SK-N-SH (cell line): ENCODE measurements at regions not wholly inside any gene's neighbourhood (a gene's known extent, or its start where the extent isn't known, plus 50 kb on each side); places are given as distances from the start of the nearest gene placed in this dataset.

Experiments
- CTCF ChIA-PET: fragments of 300-600, 350-600 bp; formaldehyde crosslinking; extraction: SDS; loops from one replicate; lab custom pipeline; 2021; lab: Yijun Ruan, JAX
- POLR2A ChIA-PET: fragments of 350-600 bp; sonication (Branson Sonifier 250); formaldehyde crosslinking; extraction: SDS; loops from one replicate; lab custom pipeline; 2020; ENCODE audit warnings: antibody characterized with exemption, inconsistent platforms; lab: Yijun Ruan, JAX
- DNase-seq: peaks from one replicate; pipeline ENCODE4 v3.0.0; 2012
- H2AFZ ChIP-seq: fragments of 200-600 bp; sonication (generic); 2 replicates; pipeline ENCODE4 v1.8.1; 2016; ENCODE audit warnings: antibody characterized with exemption, mild to moderate bottlenecking, low read depth
- H3F3A ChIP-seq: fragments of 200-600 bp; sonication (generic); replicated peaks from 2 replicates; pipeline ENCODE3; 2016; ENCODE audit warnings: antibody characterized with exemption, mild to moderate bottlenecking; ENCODE audit not compliant: insufficient read depth
- H3K27ac ChIP-seq, 2 experiments: fragments of 200-500 bp in 1 of 2; fragments of 200-600 bp in 1 of 2; sonication (Bioruptor generic) in 1 of 2; sonication (generic), shearing (Covaris generic) in 1 of 2; 2 replicates each; pipeline versions ENCODE4 v1.5.1 to v1.6.1; 2014 to 2016; ENCODE audit warnings: low read depth in 2 of 2, inconsistent platforms in 1 of 2, low read length in 1 of 2, mild to moderate bottlenecking in 1 of 2, mixed read lengths in 1 of 2
- H3K27me3 ChIP-seq: fragments of 200-600 bp; sonication (generic), shearing (Covaris generic); 2 replicates; pipeline ENCODE4 v1.6.1; 2016; ENCODE audit warnings: mixed run types; ENCODE audit not compliant: insufficient read depth
- H3K36me3 ChIP-seq, 2 experiments: fragments of 200-500 bp in 1 of 2; fragments of 200-600 bp in 1 of 2; sonication (Bioruptor generic) in 1 of 2; sonication (generic) in 1 of 2; replicated peaks in 1 of 2; 2 replicates each; pipeline versions ENCODE3 to v1.5.1; 2014 to 2016; ENCODE audit warnings: low read length in 1 of 2, mild to moderate bottlenecking in 1 of 2; ENCODE audit not compliant: insufficient read depth in 2 of 2, control insufficient read depth in 1 of 2
- H3K4me1 ChIP-seq, 2 experiments: fragments of 200-500 bp in 1 of 2; fragments of 200-600 bp in 1 of 2; sonication (Bioruptor generic) in 1 of 2; sonication (generic), shearing (Covaris generic) in 1 of 2; 2 replicates each; pipeline versions ENCODE4 v1.5.1 to v1.6.1; 2014 to 2016; ENCODE audit warnings: low read depth in 1 of 2, low read length in 1 of 2, mixed run types in 1 of 2; ENCODE audit not compliant: insufficient read depth in 2 of 2, control insufficient read depth in 1 of 2
- H3K4me2 ChIP-seq: fragments of 200-600 bp; sonication (generic), shearing (Covaris generic); 2 replicates; pipeline ENCODE4 v1.6.1; 2017; ENCODE audit warnings: mixed run types
- H3K4me3 ChIP-seq, 2 experiments: fragments of 200-500 bp in 1 of 2; fragments of 200-600 bp in 1 of 2; sonication (Bioruptor generic) in 1 of 2; sonication (generic), shearing (Covaris generic) in 1 of 2; 2 replicates each; pipeline versions ENCODE4 v1.5.1 to v1.8.1; 2014 to 2016; ENCODE audit warnings: low read depth in 2 of 2, inconsistent platforms in 1 of 2, low read length in 1 of 2, mild to moderate bottlenecking in 1 of 2, mixed read lengths in 1 of 2, moderate library complexity in 1 of 2
- H3K79me2 ChIP-seq: fragments of 200-600 bp; sonication (generic); 2 replicates; pipeline ENCODE4 v1.8.1; 2017; ENCODE audit warnings: mild to moderate bottlenecking; ENCODE audit not compliant: insufficient read depth
- H3K9ac ChIP-seq: fragments of 200-600 bp; sonication (generic); 2 replicates; pipeline ENCODE4 v1.6.1; 2017; ENCODE audit warnings: mixed run types
- H3K9me2 ChIP-seq: fragments of 200-600 bp; sonication (generic); 2 replicates; pipeline ENCODE4 v1.6.1; 2017; ENCODE audit warnings: mixed run types
- H3K9me3 ChIP-seq: fragments of 200-600 bp; sonication (generic); 2 replicates; pipeline ENCODE4 v1.6.1; 2017; ENCODE audit warnings: mixed run types, mild to moderate bottlenecking, moderate library complexity
- H4K20me1 ChIP-seq: fragments of 200-600 bp; sonication (generic); 2 replicates; pipeline ENCODE4 v1.6.1; 2017; ENCODE audit warnings: mild to moderate bottlenecking, mixed run types; ENCODE audit not compliant: insufficient read depth
- CHD2 ChIP-seq: fragments of 150-350 bp; IDR thresholded peaks from 2 replicates; pipeline ENCODE4 v1.6.1; 2018; ENCODE audit warnings: low read length; ENCODE audit not compliant: partially characterized antibody
- CTCF ChIP-seq: fragments of 200-600 bp; sonication (generic); IDR thresholded peaks from 2 replicates; pipeline ENCODE4 v1.6.1; 2017; ENCODE audit warnings: antibody characterized with exemption, mild to moderate bottlenecking, moderate library complexity
- RFX5 ChIP-seq: IDR thresholded peaks from 2 replicates; pipeline ENCODE4 v1.6.1; 2012; ENCODE audit warnings: mild to moderate bottlenecking, improper control_type of control experiment, low read length
- TCF12 ChIP-seq: IDR thresholded peaks from 2 replicates; pipeline ENCODE4 v1.4.0; 2012
- YY1 ChIP-seq: IDR thresholded peaks from 2 replicates; pipeline ENCODE4 v1.4.0; 2012; ENCODE audit warnings: low read depth, mild to moderate bottlenecking
- WGBS: methylation state at CpG from one replicate; pipeline ENCODE4 v1.1.6; 2017; ENCODE audit warnings: low lambda C conversion rate; 5-methylcytosine and 5-hydroxymethylcytosine counted together

GRCh38 chr22:27150544-27150941, 493.2 kb downstream of the MIAT start:
- H3K9me2 ChIP-seq = no peaks in the 10 kb centered on the region
- H3K4me1 ChIP-seq = peaks cover 0 to 7% of the 10 kb centered on the region in 2 experiments; a peak in 1 of 4 replicates
- H3K36me3 ChIP-seq = no peaks in the 10 kb centered on the region
- H3F3A ChIP-seq = peaks cover 3% of the 10 kb centered on the region
- ChIA-PET POLR2A (no interaction called here), CTCF (interaction anchor here (0.8 to 2.6 kb wide), 5 partner anchors 9 to 88 kb away, joined by 3 to 8 read pairs (median 3); no protein-coding TSS in a partner anchor)
- TF ChIP-seq CHD2 (no peak), TCF12 (no peak), YY1 (no peak), CTCF (no peak)
- H3K27ac ChIP-seq = no peak overlapping the region
- WGBS = 66% methylated on average over 8 of the region's 8 CpGs
- no peak overlapping the region for H3K4me3 ChIP-seq
- H3K27me3 ChIP-seq = no peaks in the 10 kb centered on the region
- H3K79me2 ChIP-seq = no peaks in the 10 kb centered on the region
- H3K4me2 ChIP-seq = no peak overlapping the region
- no peak overlapping the region for H3K9ac ChIP-seq
- DNase-seq = no peak
- H4K20me1 ChIP-seq = no peaks in the 10 kb centered on the region
- no peaks in the 10 kb centered on the region for H3K9me3 ChIP-seq
- H2AFZ ChIP-seq = no peak overlapping the region

GRCh38 chr22:27151407-27151806, 494.0 kb downstream of the MIAT start:
- 61% methylated on average over 2 of the region's 2 CpGs for WGBS

More at GRCh38 chr22:27151407-27151806, 494.0 kb downstream of the MIAT start:
- peaks cover 0 to 7% of the 10 kb centered on the region in 2 experiments; a peak in 1 of 4 replicates for H3K4me1 ChIP-seq
- H3K36me3 ChIP-seq = no peaks in the 10 kb centered on the region
- POLR2A ChIA-PET = no interaction called here
- H3K4me3 ChIP-seq = no peak overlapping the region
- no peak overlapping the region for H3K27ac ChIP-seq
- peaks cover 3% of the 10 kb centered on the region for H3F3A ChIP-seq
- no peaks in the 10 kb centered on the region for H3K9me2 ChIP-seq
- CTCF ChIA-PET = interaction anchor here (0.8 to 2.6 kb wide), 4 partner anchors 10 to 87 kb away, joined by 3 to 8 read pairs (median 3); no protein-coding TSS in a partner anchor
- no peak overlapping the region for H3K9ac ChIP-seq
- no peak for DNase-seq
- H3K9me3 ChIP-seq = no peaks in the 10 kb centered on the region
- H3K27me3 ChIP-seq = no peaks in the 10 kb centered on the region; the same call in 1 of the 2 replicates
- no peaks in the 10 kb centered on the region for H3K79me2 ChIP-seq
- no peak overlapping the region for H3K4me2 ChIP-seq
- H4K20me1 ChIP-seq = no peaks in the 10 kb centered on the region
- no peak overlapping the region for H2AFZ ChIP-seq
- TF ChIP-seq RFX5 (no peak), CTCF (0 out of 2 replicates have a peak, but pooled peaks have one; percentile 13)
